ENCODE measurements at regions not wholly inside any gene's neighbourhood (a gene's known extent, or its start where the extent isn't known, plus 50 kb on each side); places are given as distances from the start of the nearest gene placed in this dataset.

DNA sequence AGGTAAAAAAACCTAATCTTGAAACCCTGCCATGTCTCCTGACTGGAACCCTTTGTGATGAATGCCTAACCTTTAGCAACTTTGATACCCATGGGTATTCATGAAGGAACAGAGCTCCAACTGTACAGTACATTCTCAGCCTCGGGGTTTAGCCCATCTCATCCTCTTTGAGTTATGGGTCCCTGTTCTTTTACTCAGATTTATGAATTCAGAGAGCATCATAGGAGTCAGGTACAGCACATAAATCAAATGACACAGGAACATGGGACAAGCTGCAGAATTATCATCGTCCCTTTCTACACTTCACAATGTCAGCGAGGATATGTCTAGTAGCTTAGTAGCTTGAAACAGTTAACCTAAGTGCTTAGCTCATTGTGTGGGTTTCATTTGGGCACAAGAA is 527.4 kb downstream of the NOVA1 start:
- H3K27ac ChIP-seq (ENCODE audit: low read depth in 1 of 3, low read length in 2 of 3): no peak overlapping the region
- WGBS, 3 donors: 67 to 74% (median 73%) methylated on average over 3 of the region's 3 CpGs
- no peak for FAIRE-seq

GRCh38 chr14:26067786-26068459 is 529.9 kb downstream of the NOVA1 start:
- Histone ChIP-seq H3K27ac (ENCODE audit: low read depth in 1 of 3, low read length in 2 of 3) (no peak overlapping the region), H3K36me3 (ENCODE audit: control insufficient read depth in 3 of 3, insufficient read depth in 2 of 3, low read depth in 1 of 3, low read length in 3 of 3) (no peaks in the 10 kb centered on the region), H3K27me3 (ENCODE audit: control insufficient read depth in 3 of 3, insufficient read depth in 3 of 3, low read length in 3 of 3) (no peaks in the 10 kb centered on the region), H3K4me3 (ENCODE audit: low read depth in 1 of 3, low read length in 3 of 3) (no peak overlapping the region), H3K9me3 (ENCODE audit: control insufficient read depth in 2 of 2, insufficient read depth in 1 of 2, low read depth in 1 of 2, low read length in 1 of 2) (no peaks in the 10 kb centered on the region), H3K4me1 (ENCODE audit: control insufficient read depth in 3 of 3, insufficient read depth in 2 of 3, low read depth in 1 of 3, low read length in 2 of 3) (no peaks in the 10 kb centered on the region)
- WGBS, 3 donors: 78 to 90% (median 81%) methylated on average over 3 of the region's 3 CpGs
- FAIRE-seq (no peak), DNase-seq (no peak)

More for the DNA sequence above, 527.4 kb downstream of the NOVA1 start:
- no peak overlapping the region for H3K4me3 ChIP-seq (ENCODE audit: low read depth in 1 of 3, low read length in 3 of 3)
- H3K9me3 ChIP-seq (ENCODE audit: control insufficient read depth in 2 of 2, insufficient read depth in 1 of 2, low read depth in 1 of 2, low read length in 1 of 2): no peaks in the 10 kb centered on the region
- DNase-seq: no peak
- H3K4me1 ChIP-seq (ENCODE audit: control insufficient read depth in 3 of 3, insufficient read depth in 2 of 3, low read depth in 1 of 3, low read length in 2 of 3): no peaks in the 10 kb centered on the region
- H3K27me3 ChIP-seq (ENCODE audit: control insufficient read depth in 3 of 3, insufficient read depth in 3 of 3, low read length in 3 of 3): no peaks in the 10 kb centered on the region
- no peaks in the 10 kb centered on the region for H3K36me3 ChIP-seq (ENCODE audit: control insufficient read depth in 3 of 3, insufficient read depth in 2 of 3, low read depth in 1 of 3, low read length in 3 of 3)

DNA sequence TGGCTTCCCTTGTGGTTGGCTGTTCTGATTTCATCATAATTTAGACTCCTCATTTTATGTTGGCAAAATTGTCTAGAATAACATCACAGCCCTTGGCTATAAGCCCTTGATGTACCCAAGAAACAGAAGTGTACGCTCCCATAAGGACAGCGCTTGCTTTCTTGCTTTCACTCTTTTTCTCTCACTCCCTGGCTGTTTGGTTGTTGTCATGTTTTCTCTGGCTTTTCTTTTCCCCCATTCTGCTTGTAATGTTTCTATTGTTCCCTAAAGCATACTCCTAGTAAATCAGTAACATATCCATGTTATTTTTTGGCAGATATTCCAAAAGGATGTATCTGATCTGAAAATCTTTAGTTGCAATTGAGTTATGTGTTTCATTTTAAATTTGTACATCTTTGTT is 530.5 kb downstream of the NOVA1 start:
- Histone ChIP-seq H3K36me3 (ENCODE audit: control insufficient read depth in 3 of 3, insufficient read depth in 2 of 3, low read depth in 1 of 3, low read length in 3 of 3) (no peaks in the 10 kb centered on the region), H3K9me3 (ENCODE audit: control insufficient read depth in 2 of 2, insufficient read depth in 1 of 2, low read depth in 1 of 2, low read length in 1 of 2) (no peaks in the 10 kb centered on the region), H3K27me3 (ENCODE audit: control insufficient read depth in 3 of 3, insufficient read depth in 3 of 3, low read length in 3 of 3) (no peaks in the 10 kb centered on the region), H3K27ac (ENCODE audit: low read depth in 1 of 3, low read length in 2 of 3) (no peak overlapping the region), H3K4me1 (ENCODE audit: control insufficient read depth in 3 of 3, insufficient read depth in 2 of 3, low read depth in 1 of 3, low read length in 2 of 3) (no peaks in the 10 kb centered on the region), H3K4me3 (ENCODE audit: low read depth in 1 of 3, low read length in 3 of 3) (no peak overlapping the region)
- FAIRE-seq (no peak), DNase-seq (no peak)
- WGBS, 3 donors: 86 to 94% (median 94%) methylated on average over 2 of the region's 2 CpGs

DNA sequence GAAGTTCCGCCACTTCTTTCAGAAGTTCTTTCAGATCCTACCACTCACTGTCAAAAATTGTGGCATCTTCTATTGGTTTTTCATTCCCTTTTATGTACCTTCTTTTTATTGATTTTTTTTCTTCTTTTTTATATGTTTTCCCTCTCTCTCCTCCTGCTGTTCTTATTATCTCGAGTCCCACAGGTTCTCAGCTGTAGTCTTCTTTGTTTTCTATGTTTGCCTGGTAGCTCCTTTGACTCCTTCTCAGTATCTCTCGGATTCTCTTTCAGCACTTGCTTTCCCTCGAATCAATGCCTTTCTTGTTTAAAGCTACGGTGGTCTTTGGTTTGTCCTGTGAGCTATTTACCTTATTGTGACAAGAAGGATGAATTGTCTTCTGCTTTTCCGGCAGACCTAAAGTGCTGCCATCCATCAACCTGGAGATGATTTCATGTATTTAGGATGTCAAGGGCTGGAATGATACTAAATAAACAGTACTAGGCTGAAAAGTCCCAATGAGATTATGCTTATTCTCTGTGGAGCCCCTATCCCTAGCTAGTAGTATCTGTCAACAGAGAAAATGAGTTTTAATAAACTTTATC is 541.7 kb downstream of the NOVA1 start:
- Histone ChIP-seq H3K36me3 (ENCODE audit: control insufficient read depth in 3 of 3, insufficient read depth in 2 of 3, low read depth in 1 of 3, low read length in 3 of 3) (no peaks in the 10 kb centered on the region), H3K4me3 (ENCODE audit: low read depth in 1 of 3, low read length in 3 of 3) (no peak overlapping the region), H3K27me3 (ENCODE audit: control insufficient read depth in 3 of 3, insufficient read depth in 3 of 3, low read length in 3 of 3) (no peaks in the 10 kb centered on the region), H3K9me3 (ENCODE audit: control insufficient read depth in 2 of 2, insufficient read depth in 1 of 2, low read depth in 1 of 2, low read length in 1 of 2) (peaks cover 0 to 1% of the 10 kb centered on the region in 2 donors), H3K27ac (ENCODE audit: low read depth in 1 of 3, low read length in 2 of 3) (no peak overlapping the region), H3K4me1 (ENCODE audit: control insufficient read depth in 3 of 3, insufficient read depth in 2 of 3, low read depth in 1 of 3, low read length in 2 of 3) (no peaks in the 10 kb centered on the region)
- DNase-seq (no peak), FAIRE-seq (no peak)
- 36 to 41% (median 40%) methylated on average over 6 of the region's 6 CpGs for WGBS, 3 donors

GRCh38 chr14:26032348-26032747 is 565.5 kb downstream of the NOVA1 start:
- Histone ChIP-seq H3K4me3 (ENCODE audit: low read depth in 1 of 3, low read length in 3 of 3) (no peak overlapping the region), H3K27ac (ENCODE audit: low read depth in 1 of 3, low read length in 2 of 3) (no peak overlapping the region), H3K27me3 (ENCODE audit: control insufficient read depth in 3 of 3, insufficient read depth in 3 of 3, low read length in 3 of 3) (no peaks in the 10 kb centered on the region), H3K4me1 (ENCODE audit: control insufficient read depth in 3 of 3, insufficient read depth in 2 of 3, low read depth in 1 of 3, low read length in 2 of 3) (no peaks in the 10 kb centered on the region), H3K36me3 (ENCODE audit: control insufficient read depth in 3 of 3, insufficient read depth in 2 of 3, low read depth in 1 of 3, low read length in 3 of 3) (no peaks in the 10 kb centered on the region), H3K9me3 (ENCODE audit: control insufficient read depth in 2 of 2, insufficient read depth in 1 of 2, low read depth in 1 of 2, low read length in 1 of 2) (peaks cover 0 to 2% of the 10 kb centered on the region in 2 donors)
- DNase-seq: no peak
- no peak for FAIRE-seq

GRCh38 chr14:26026384-26026783 is 571.4 kb downstream of the NOVA1 start:
- 81 to 83% (median 83%) methylated on average over 3 of the region's 3 CpGs for WGBS, 3 donors
- H3K9me3 ChIP-seq (ENCODE audit: control insufficient read depth in 2 of 2, insufficient read depth in 1 of 2, low read depth in 1 of 2, low read length in 1 of 2): no peaks in the 10 kb centered on the region
- no peaks in the 10 kb centered on the region for H3K4me1 ChIP-seq (ENCODE audit: control insufficient read depth in 3 of 3, insufficient read depth in 2 of 3, low read depth in 1 of 3, low read length in 2 of 3)
- no peak for DNase-seq
- H3K27ac ChIP-seq (ENCODE audit: low read depth in 1 of 3, low read length in 2 of 3): no peak overlapping the region
- H3K27me3 ChIP-seq (ENCODE audit: control insufficient read depth in 3 of 3, insufficient read depth in 3 of 3, low read length in 3 of 3): no peaks in the 10 kb centered on the region
- no peak for FAIRE-seq
- no peak overlapping the region for H3K4me3 ChIP-seq (ENCODE audit: low read depth in 1 of 3, low read length in 3 of 3)
- H3K36me3 ChIP-seq (ENCODE audit: control insufficient read depth in 3 of 3, insufficient read depth in 2 of 3, low read depth in 1 of 3, low read length in 3 of 3): no peaks in the 10 kb centered on the region

GRCh38 chr14:26023967-26024366 is 573.9 kb downstream of the NOVA1 start:
- no peak for FAIRE-seq
- no peaks in the 10 kb centered on the region for H3K36me3 ChIP-seq (ENCODE audit: control insufficient read depth in 3 of 3, insufficient read depth in 2 of 3, low read depth in 1 of 3, low read length in 3 of 3)
- 74 to 83% (median 80%) methylated on average over 4 of the region's 4 CpGs for WGBS, 3 donors
- H3K27ac ChIP-seq (ENCODE audit: low read depth in 1 of 3, low read length in 2 of 3): no peak overlapping the region
- H3K4me3 ChIP-seq (ENCODE audit: low read depth in 1 of 3, low read length in 3 of 3): no peak overlapping the region
- no peaks in the 10 kb centered on the region for H3K27me3 ChIP-seq (ENCODE audit: control insufficient read depth in 3 of 3, insufficient read depth in 3 of 3, low read length in 3 of 3)
- H3K9me3 ChIP-seq (ENCODE audit: control insufficient read depth in 2 of 2, insufficient read depth in 1 of 2, low read depth in 1 of 2, low read length in 1 of 2): no peaks in the 10 kb centered on the region
- no peaks in the 10 kb centered on the region for H3K4me1 ChIP-seq (ENCODE audit: control insufficient read depth in 3 of 3, insufficient read depth in 2 of 3, low read depth in 1 of 3, low read length in 2 of 3)
- no peak for DNase-seq

GRCh38 chr14:26021759-26022158 is 576.1 kb downstream of the NOVA1 start:
- Histone ChIP-seq H3K4me1 (ENCODE audit: control insufficient read depth in 3 of 3, insufficient read depth in 2 of 3, low read depth in 1 of 3, low read length in 2 of 3) (no peaks in the 10 kb centered on the region), H3K27ac (ENCODE audit: low read depth in 1 of 3, low read length in 2 of 3) (no peak overlapping the region), H3K4me3 (ENCODE audit: low read depth in 1 of 3, low read length in 3 of 3) (no peak overlapping the region), H3K27me3 (ENCODE audit: control insufficient read depth in 3 of 3, insufficient read depth in 3 of 3, low read length in 3 of 3) (no peaks in the 10 kb centered on the region), H3K9me3 (ENCODE audit: control insufficient read depth in 2 of 2, insufficient read depth in 1 of 2, low read depth in 1 of 2, low read length in 1 of 2) (no peaks in the 10 kb centered on the region), H3K36me3 (ENCODE audit: control insufficient read depth in 3 of 3, insufficient read depth in 2 of 3, low read depth in 1 of 3, low read length in 3 of 3) (no peaks in the 10 kb centered on the region)
- FAIRE-seq (no peak), DNase-seq (no peak)
- 63 to 71% (median 66%) methylated on average over 1 of the region's 1 CpG for WGBS, 3 donors

DNA sequence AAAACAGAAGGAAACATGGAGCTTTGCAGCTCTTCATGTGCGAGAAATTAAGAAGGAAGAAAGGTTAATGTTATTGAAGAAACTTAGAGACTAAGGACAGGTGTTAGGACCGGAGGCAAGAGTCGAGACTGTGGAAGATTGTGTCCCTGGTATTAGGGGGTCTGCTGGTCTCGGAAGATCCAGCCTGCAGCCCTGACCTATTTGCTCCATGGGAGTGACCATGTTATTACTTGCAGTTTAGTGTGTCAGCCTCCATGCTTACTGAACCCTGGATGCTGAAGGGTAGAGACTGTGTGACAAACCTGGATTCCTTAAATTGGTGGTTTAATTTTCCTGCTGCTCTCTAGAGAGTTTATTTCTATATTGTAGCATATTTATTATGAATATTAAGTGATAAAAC is 580.6 kb downstream of the NOVA1 start:
- FAIRE-seq: no peak
- 85 to 91% (median 89%) methylated on average over 4 of the region's 4 CpGs for WGBS, 3 donors

More for the DNA sequence above, 580.6 kb downstream of the NOVA1 start:
- no peaks in the 10 kb centered on the region for H3K36me3 ChIP-seq (ENCODE audit: control insufficient read depth in 3 of 3, insufficient read depth in 2 of 3, low read depth in 1 of 3, low read length in 3 of 3)
- DNase-seq: no peak
- no peaks in the 10 kb centered on the region for H3K4me1 ChIP-seq (ENCODE audit: control insufficient read depth in 3 of 3, insufficient read depth in 2 of 3, low read depth in 1 of 3, low read length in 2 of 3)
- H3K27me3 ChIP-seq (ENCODE audit: control insufficient read depth in 3 of 3, insufficient read depth in 3 of 3, low read length in 3 of 3): no peaks in the 10 kb centered on the region
- no peak overlapping the region for H3K27ac ChIP-seq (ENCODE audit: low read depth in 1 of 3, low read length in 2 of 3)
- H3K9me3 ChIP-seq (ENCODE audit: control insufficient read depth in 2 of 2, insufficient read depth in 1 of 2, low read depth in 1 of 2, low read length in 1 of 2): no peaks in the 10 kb centered on the region
- no peak overlapping the region for H3K4me3 ChIP-seq (ENCODE audit: low read depth in 1 of 3, low read length in 3 of 3)

Measured in small intestine (tissue), 7 donors.